IMR-90 (cell line): ENCODE measurements at regions not wholly inside any gene's neighbourhood (a gene's known extent, or its start where the extent isn't known, plus 50 kb on each side); places are given as distances from the start of the nearest gene placed in this dataset.
"Not testable (repeated sequence)": the region's sequence is repeated elsewhere in the genome, so short reads cannot be mapped to it uniquely, and the experiment has no call there.

Experiments
- ATAC-seq: fragments of 200-7000 bp; cut with Tn5 transposase; 2 replicates; pipeline ENCODE4 v1.9.1; 2020; ENCODE audit warnings: low read depth, mild to moderate bottlenecking, moderate library complexity
- BruUV-seq: library from RNA; stranded (reverse); fragments of 400-500 nt; replicated peaks from 2 replicates; lab custom pipeline; 2021; lab: Mats Ljungman, UMichigan
- CTCF ChIA-PET: fragments of 300-600 bp; formaldehyde crosslinking; extraction: SDS; loops from one replicate; lab custom pipeline; 2021; ENCODE audit warnings: antibody characterized with exemption; lab: Yijun Ruan, JAX
- POLR2A ChIA-PET: fragments of 300-600 bp; sonication (Branson Sonifier 250); formaldehyde crosslinking; loops from one replicate; lab custom pipeline; 2022; ENCODE audit warnings: antibody characterized with exemption; ENCODE audit not compliant: unreplicated experiment; lab: Charles Lee
- DNase-seq: peaks from one replicate; pipeline ENCODE4 v3.0.0; 2013
- H2AFZ ChIP-seq: replicated peaks from 2 replicates; pipeline ENCODE3; 2013; ENCODE audit warnings: low read length, mild to moderate bottlenecking; ENCODE audit not compliant: poor library complexity
- H2AK5ac ChIP-seq: 2 replicates; pipeline ENCODE4 v1.6.1; 2013; ENCODE audit warnings: low read depth, low read length, inconsistent platforms
- H2AK9ac ChIP-seq: replicated peaks from 2 replicates; pipeline ENCODE3; 2013; ENCODE audit warnings: mild to moderate bottlenecking, low read depth, low read length, moderate library complexity; ENCODE audit not compliant: poor library complexity
- H2BK120ac ChIP-seq: 2 replicates; pipeline ENCODE4 v1.6.1; 2013; ENCODE audit warnings: low read depth, low read length, inconsistent platforms
- H2BK15ac ChIP-seq: 3 replicates; pipeline ENCODE4 v1.6.1; 2013; ENCODE audit warnings: low read depth, low read length, inconsistent platforms
- H2BK20ac ChIP-seq: 2 replicates; pipeline ENCODE4 v1.6.1; 2013; ENCODE audit warnings: low read depth, mild to moderate bottlenecking, inconsistent platforms, low read length, moderate library complexity
- H2BK5ac ChIP-seq: 2 replicates; pipeline ENCODE4 v1.6.1; 2013; ENCODE audit warnings: mild to moderate bottlenecking, low read depth, low read length, inconsistent platforms; ENCODE audit not compliant: poor library complexity, severe bottlenecking
- H3K14ac ChIP-seq: replicated peaks from 2 replicates; pipeline ENCODE4 v1.6.1; 2013; ENCODE audit warnings: low read depth, low read length, inconsistent platforms
- H3K18ac ChIP-seq: 2 replicates; pipeline ENCODE4 v1.6.1; 2013; ENCODE audit warnings: low read depth, low read length, control low read depth
- H3K23ac ChIP-seq: 2 replicates; pipeline ENCODE4 v1.6.1; 2013; ENCODE audit warnings: low read depth, low read length, inconsistent platforms
- H3K27ac ChIP-seq: 2 replicates; pipeline ENCODE4 v1.5.1; 2013; ENCODE audit warnings: mild to moderate bottlenecking, control low read depth, low read length; ENCODE audit not compliant: insufficient read depth
- H3K27me3 ChIP-seq: 2 replicates; pipeline ENCODE4 v1.6.1; 2013; ENCODE audit warnings: low read length; ENCODE audit not compliant: control insufficient read depth, insufficient read depth
- H3K36me3 ChIP-seq: 2 replicates; pipeline ENCODE4 v1.6.1; 2013; ENCODE audit warnings: low read length, mixed read lengths; ENCODE audit not compliant: control insufficient read depth, insufficient read depth
- H3K4ac ChIP-seq: 2 replicates; pipeline ENCODE4 v1.6.1; 2013; ENCODE audit warnings: low read depth, low read length, inconsistent platforms
- H3K4me1 ChIP-seq: 2 replicates; pipeline ENCODE4 v1.6.1; 2013; ENCODE audit warnings: low read length, mixed read lengths; ENCODE audit not compliant: control insufficient read depth, insufficient read depth
- H3K4me2 ChIP-seq: 2 replicates; pipeline ENCODE4 v1.6.1; 2013; ENCODE audit warnings: low read depth, mild to moderate bottlenecking, control low read depth, low read length, moderate library complexity
- H3K4me3 ChIP-seq: 2 replicates; pipeline ENCODE4 v1.5.1; 2013; ENCODE audit warnings: low read depth, mild to moderate bottlenecking, control low read depth, low read length, moderate library complexity; ENCODE audit not compliant: insufficient read depth
- H3K56ac ChIP-seq: 2 replicates; pipeline ENCODE4 v1.6.1; 2013; ENCODE audit warnings: low read length, inconsistent platforms; ENCODE audit not compliant: insufficient read depth; ENCODE audit errors: extremely low read depth
- H3K79me1 ChIP-seq, 2 experiments: 2 replicates each; pipeline ENCODE4 v1.6.1; 2013; ENCODE audit warnings: low read length in 2 of 2, inconsistent platforms in 1 of 2, low read depth in 1 of 2
- H3K9ac ChIP-seq: 2 replicates; pipeline ENCODE4 v1.6.1; 2013; ENCODE audit warnings: low read depth, low read length, control low read depth
- H3K9me1 ChIP-seq: 2 replicates; pipeline ENCODE4 v1.6.1; 2013; ENCODE audit warnings: low read length, inconsistent platforms; ENCODE audit not compliant: insufficient read depth
- H3K9me3 ChIP-seq: 2 replicates; pipeline ENCODE4 v1.6.1; 2013; ENCODE audit warnings: low read length; ENCODE audit not compliant: control insufficient read depth, insufficient read depth
- H4K20me1 ChIP-seq: 2 replicates; pipeline ENCODE4 v1.6.1; 2013; ENCODE audit warnings: low read length, inconsistent platforms; ENCODE audit not compliant: insufficient read depth
- H4K5ac ChIP-seq: 2 replicates; pipeline ENCODE4 v1.6.1; 2013; ENCODE audit warnings: mild to moderate bottlenecking, low read depth, low read length, control low read depth
- H4K8ac ChIP-seq, 2 experiments: 2 replicates each; pipeline ENCODE4 v1.6.1; 2013; ENCODE audit warnings: low read depth in 2 of 2, low read length in 2 of 2, control low read depth in 1 of 2, inconsistent platforms in 1 of 2
- H4K91ac ChIP-seq: 2 replicates; pipeline ENCODE4 v1.6.1; 2013; ENCODE audit warnings: low read depth, low read length, inconsistent platforms; ENCODE audit not compliant: insufficient read depth
- RCOR1 ChIP-seq: IDR thresholded peaks from 2 replicates; pipeline ENCODE4 v1.6.1; 2012; ENCODE audit warnings: mild to moderate bottlenecking, low read length, improper control_type of control experiment; ENCODE audit not compliant: insufficient replicate concordance
- WGBS, 2 experiments: methylation state at CpG; one replicate each; pipeline versions ENCODE4 v1.1.5 to v1.1.7; 2013; ENCODE audit warnings: missing lambda C conversion rate in 2 of 2; ENCODE audit not compliant: insufficient read length in 1 of 2; ENCODE audit errors: extremely low coverage in 2 of 2; 5-methylcytosine and 5-hydroxymethylcytosine counted together
- dilution Hi-C: fragments of 300-500 bp; cut with HindIII; formaldehyde crosslinking; loops from one replicate; pipeline ENCODE4 v1.14.3; 2018; ENCODE audit warnings: low sequenced_read_pairs; ENCODE audit not compliant: unreplicated experiment
- in situ Hi-C: fragments of 300-500 bp; cut with MboI; formaldehyde crosslinking; loops from 3 replicates; pipeline ENCODE4 v1.14.3; 2019; ENCODE audit warnings: low sequenced_read_pairs, inconsistent platforms, mixed read lengths
- intact Hi-C: fragments of 100-400 bp; cut with micrococcal nuclease; formaldehyde crosslinking; loops from 2 replicates; pipeline ENCODE4 v1.10.0; 2022

DNA sequence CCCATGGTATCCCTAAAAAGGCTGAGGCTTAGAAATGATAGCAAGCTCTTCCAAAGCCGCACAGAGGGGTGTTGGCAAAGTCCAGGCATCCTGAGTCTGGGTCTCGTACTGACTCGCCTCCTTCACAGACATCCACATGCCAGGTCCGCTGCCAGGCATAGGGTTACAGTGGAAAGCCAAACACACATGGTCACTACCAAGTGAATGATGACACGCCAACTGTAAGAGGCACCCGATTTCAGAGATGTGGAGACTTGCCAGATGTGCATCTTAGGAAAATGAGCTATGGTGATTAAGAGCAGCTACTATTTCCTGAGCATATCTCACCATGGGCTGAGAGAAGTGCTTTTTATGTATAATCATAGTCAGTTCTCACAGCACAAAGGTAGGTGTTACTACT, 314.9 kb downstream of the MIAT start:
- Histone ChIP-seq H3K4me1 (no peaks in the 10 kb centered on the region), H2AK5ac (no peak overlapping the region), H2AK9ac (no peak overlapping the region), H3K27me3 (peaks cover 8% of the 10 kb centered on the region), H3K4me2 (no peak overlapping the region), H3K56ac (no peak overlapping the region), H2BK120ac (no peak overlapping the region), H3K4ac (no peak overlapping the region), H2BK15ac (no peak overlapping the region), H4K91ac (no peak overlapping the region), H3K79me1 (no peaks in the 10 kb centered on the region), H4K20me1 (no peaks in the 10 kb centered on the region), H4K8ac (no peak overlapping the region), H3K9me3 (no peaks in the 10 kb centered on the region), H3K23ac (no peak overlapping the region), H3K9ac (no peak overlapping the region), H4K5ac (no peak overlapping the region), H2AFZ (no peak overlapping the region), H3K18ac (no peak overlapping the region), H3K14ac (no peak overlapping the region), H3K9me1 (no peaks in the 10 kb centered on the region), H2BK20ac (no peak overlapping the region), H3K36me3 (no peaks in the 10 kb centered on the region), H3K4me3 (no peak overlapping the region), H2BK5ac (no peak overlapping the region), H3K27ac (no peak overlapping the region)
- in situ Hi-C loops (no loop called here), intact Hi-C loops (loop anchor here (10.0 kb wide), 1 partner anchor 297 kb away; no protein-coding TSS in a partner anchor), dilution Hi-C loops (no loop called here)
- POLR2A ChIA-PET: no interaction called here
- DNase-seq (no peak), ATAC-seq (no peak)
- no peak for TF ChIP-seq RCOR1
- 69% methylated on average over 4 of the region's 6 CpGs; no CpG with 5 or more reads in 1 of the 2 experiments for WGBS, 2 experiments
- CTCF ChIA-PET: no interaction called here
- BruUV-seq: no TSS peak

DNA sequence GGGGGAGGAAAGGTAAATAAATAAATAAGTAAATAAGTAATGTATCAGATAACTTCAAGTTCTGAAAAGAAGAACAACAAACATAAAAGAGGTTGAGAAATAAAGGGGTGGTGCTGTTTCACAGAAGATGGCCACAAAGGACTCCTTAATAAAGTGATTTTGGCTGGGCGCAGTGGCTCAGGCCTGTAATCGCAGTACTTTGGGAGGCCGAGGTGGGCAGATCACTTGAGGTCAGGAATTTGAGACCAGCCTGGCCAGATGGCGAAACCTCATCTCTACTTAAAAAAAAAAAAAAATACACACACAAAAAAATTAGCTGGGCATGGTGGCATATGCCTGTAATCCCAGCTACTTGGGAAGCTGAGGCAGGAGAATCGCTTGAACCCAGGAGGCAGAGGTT, 315.5 kb downstream of the MIAT start:
- POLR2A ChIA-PET, H3K4me1 ChIP-seq, dilution Hi-C loops, H3K79me1 ChIP-seq, CTCF ChIA-PET, in situ Hi-C loops, H3K4me3 ChIP-seq, H2AK9ac ChIP-seq, H3K14ac ChIP-seq, H3K23ac ChIP-seq, H4K8ac ChIP-seq, H3K9ac ChIP-seq, H2BK20ac ChIP-seq, DNase-seq, H3K27ac ChIP-seq, H4K5ac ChIP-seq, H2BK120ac ChIP-seq, H3K18ac ChIP-seq, H3K56ac ChIP-seq, H2BK5ac ChIP-seq, H2AFZ ChIP-seq, H3K9me3 ChIP-seq, BruUV-seq, H3K36me3 ChIP-seq, H3K4ac ChIP-seq, H3K4me2 ChIP-seq, H4K91ac ChIP-seq, H2BK15ac ChIP-seq, H3K27me3 ChIP-seq, H3K9me1 ChIP-seq, H4K20me1 ChIP-seq, ATAC-seq, H2AK5ac ChIP-seq: not testable (repeated sequence)
- WGBS, 2 experiments: no CpG with 5 or more reads among the region's 5 CpGs
- intact Hi-C loops: loop anchor here (10.0 kb wide), 1 partner anchor 298 kb away; no protein-coding TSS in a partner anchor
